ENCODE measurements at regions not wholly inside any gene's neighbourhood (a gene's known extent, or its start where the extent isn't known, plus 50 kb on each side); places are given as distances from the start of the nearest gene placed in this dataset.
"Not testable (repeated sequence)": the region's sequence is repeated elsewhere in the genome, so short reads cannot be mapped to it uniquely, and the experiment has no call there.

GRCh38 chr20:55153001-55153645 is 677.7 kb downstream of the DOK5 start:
- Histone ChIP-seq H3K27ac (ENCODE audit: low read depth, low read length) (no peak overlapping the region), H3K4me3 (ENCODE audit: low read depth, low read length) (no peak overlapping the region), H3K9me3 (ENCODE audit: control insufficient read depth, insufficient read depth, low read length) (no peaks in the 10 kb centered on the region), H3K36me3 (ENCODE audit: control insufficient read depth, insufficient read depth, low read length) (no peaks in the 10 kb centered on the region), H3K27me3 (ENCODE audit: control insufficient read depth, insufficient read depth, low read length) (no peaks in the 10 kb centered on the region), H3K4me1 (ENCODE audit: control insufficient read depth, insufficient read depth, low read length) (no peaks in the 10 kb centered on the region)
- no CpG with 5 or more reads among the region's 3 CpGs for WGBS (ENCODE audit: insufficient coverage)
- no peak for DNase-seq (ENCODE audit: low read depth in 4 of 6, low spot score in 6 of 6)

GRCh38 chr20:55151171-55151570 is 675.8 kb downstream of the DOK5 start:
- Histone ChIP-seq H3K36me3 (ENCODE audit: control insufficient read depth, insufficient read depth, low read length) (no peaks in the 10 kb centered on the region), H3K9me3 (ENCODE audit: control insufficient read depth, insufficient read depth, low read length) (no peaks in the 10 kb centered on the region), H3K27ac (ENCODE audit: low read depth, low read length) (no peak overlapping the region), H3K4me3 (ENCODE audit: low read depth, low read length) (no peak overlapping the region), H3K27me3 (ENCODE audit: control insufficient read depth, insufficient read depth, low read length) (no peaks in the 10 kb centered on the region), H3K4me1 (ENCODE audit: control insufficient read depth, insufficient read depth, low read length) (no peaks in the 10 kb centered on the region)
- WGBS (ENCODE audit: insufficient coverage): 0% methylated on average over 1 of the region's 4 CpGs
- DNase-seq (ENCODE audit: low read depth in 4 of 6, low spot score in 6 of 6): peak in 2 of 6 donors; percentile 54 to 64

GRCh38 chr20:55143601-55144000 is 668.2 kb downstream of the DOK5 start:
- DNase-seq (ENCODE audit: low read depth in 4 of 6, low spot score in 6 of 6): no peak
- Histone ChIP-seq H3K36me3 (ENCODE audit: control insufficient read depth, insufficient read depth, low read length) (no peaks in the 10 kb centered on the region), H3K27ac (ENCODE audit: low read depth, low read length) (no peak overlapping the region), H3K27me3 (ENCODE audit: control insufficient read depth, insufficient read depth, low read length) (no peaks in the 10 kb centered on the region), H3K9me3 (ENCODE audit: control insufficient read depth, insufficient read depth, low read length) (no peaks in the 10 kb centered on the region), H3K4me1 (ENCODE audit: control insufficient read depth, insufficient read depth, low read length) (no peaks in the 10 kb centered on the region), H3K4me3 (ENCODE audit: low read depth, low read length) (no peak overlapping the region)

- WGBS (ENCODE audit: insufficient coverage): 100% methylated on average over 1 of the region's 5 CpGs
- H3K4me3 ChIP-seq (ENCODE audit: low read depth, low read length): no peak overlapping the region
- H3K4me1 ChIP-seq (ENCODE audit: control insufficient read depth, insufficient read depth, low read length): no peaks in the 10 kb centered on the region
- H3K36me3 ChIP-seq (ENCODE audit: control insufficient read depth, insufficient read depth, low read length): no peaks in the 10 kb centered on the region
- no peak for DNase-seq (ENCODE audit: low read depth in 4 of 6, low spot score in 6 of 6)
- H3K9me3 ChIP-seq (ENCODE audit: control insufficient read depth, insufficient read depth, low read length): no peaks in the 10 kb centered on the region
- H3K27me3 ChIP-seq (ENCODE audit: control insufficient read depth, insufficient read depth, low read length): no peaks in the 10 kb centered on the region
- H3K27ac ChIP-seq (ENCODE audit: low read depth, low read length): no peak overlapping the region
These were observed 667.5 kb downstream of the DOK5 start for GRCh38 chr20:55142932-55143331.

- WGBS (ENCODE audit: insufficient coverage): 60% methylated on average over 1 of the region's 3 CpGs
- DNase-seq (ENCODE audit: low read depth in 4 of 6, low spot score in 6 of 6): peak in 2 of 6 donors; percentile 17 to 48
- H3K27ac ChIP-seq (ENCODE audit: low read depth, low read length): no peak overlapping the region
- no peaks in the 10 kb centered on the region for H3K27me3 ChIP-seq (ENCODE audit: control insufficient read depth, insufficient read depth, low read length)
- H3K4me3 ChIP-seq (ENCODE audit: low read depth, low read length): no peak overlapping the region
- H3K36me3 ChIP-seq (ENCODE audit: control insufficient read depth, insufficient read depth, low read length): no peaks in the 10 kb centered on the region
- H3K4me1 ChIP-seq (ENCODE audit: control insufficient read depth, insufficient read depth, low read length): no peaks in the 10 kb centered on the region
- H3K9me3 ChIP-seq (ENCODE audit: control insufficient read depth, insufficient read depth, low read length): no peaks in the 10 kb centered on the region
These were observed 665.2 kb downstream of the DOK5 start for GRCh38 chr20:55140631-55141030.

GRCh38 chr20:55139173-55139765 is 663.9 kb downstream of the DOK5 start:
- no peak overlapping the region for H3K4me3 ChIP-seq (ENCODE audit: low read depth, low read length)
- H3K36me3 ChIP-seq (ENCODE audit: control insufficient read depth, insufficient read depth, low read length): no peaks in the 10 kb centered on the region
- no peaks in the 10 kb centered on the region for H3K27me3 ChIP-seq (ENCODE audit: control insufficient read depth, insufficient read depth, low read length)
- no peak for DNase-seq (ENCODE audit: low read depth in 4 of 6, low spot score in 6 of 6)
- H3K4me1 ChIP-seq (ENCODE audit: control insufficient read depth, insufficient read depth, low read length): no peaks in the 10 kb centered on the region
- no peaks in the 10 kb centered on the region for H3K9me3 ChIP-seq (ENCODE audit: control insufficient read depth, insufficient read depth, low read length)
- WGBS (ENCODE audit: insufficient coverage): 86% methylated on average over 1 of the region's 4 CpGs
- no peak overlapping the region for H3K27ac ChIP-seq (ENCODE audit: low read depth, low read length)

GRCh38 chr20:55135923-55136322 is 660.5 kb downstream of the DOK5 start:
- 71% methylated on average over 2 of the region's 3 CpGs for WGBS (ENCODE audit: insufficient coverage)
- H3K36me3 ChIP-seq (ENCODE audit: control insufficient read depth, insufficient read depth, low read length): no peaks in the 10 kb centered on the region
- no peaks in the 10 kb centered on the region for H3K27me3 ChIP-seq (ENCODE audit: control insufficient read depth, insufficient read depth, low read length)
- H3K4me1 ChIP-seq (ENCODE audit: control insufficient read depth, insufficient read depth, low read length): no peaks in the 10 kb centered on the region
- no peak overlapping the region for H3K27ac ChIP-seq (ENCODE audit: low read depth, low read length)
- no peaks in the 10 kb centered on the region for H3K9me3 ChIP-seq (ENCODE audit: control insufficient read depth, insufficient read depth, low read length)
- peak in 1 of 6 donors; percentile 57 for DNase-seq (ENCODE audit: low read depth in 4 of 6, low spot score in 6 of 6)
- H3K4me3 ChIP-seq (ENCODE audit: low read depth, low read length): no peak overlapping the region

GRCh38 chr20:55132523-55132922 is 657.1 kb downstream of the DOK5 start:
- no peak overlapping the region for H3K4me3 ChIP-seq (ENCODE audit: low read depth, low read length)
- H3K27me3 ChIP-seq (ENCODE audit: control insufficient read depth, insufficient read depth, low read length): no peaks in the 10 kb centered on the region
- DNase-seq (ENCODE audit: low read depth in 4 of 6, low spot score in 6 of 6): no peak
- H3K27ac ChIP-seq (ENCODE audit: low read depth, low read length): no peak overlapping the region
- WGBS (ENCODE audit: insufficient coverage): 96% methylated on average over 4 of the region's 7 CpGs
- no peaks in the 10 kb centered on the region for H3K4me1 ChIP-seq (ENCODE audit: control insufficient read depth, insufficient read depth, low read length)
- no peaks in the 10 kb centered on the region for H3K36me3 ChIP-seq (ENCODE audit: control insufficient read depth, insufficient read depth, low read length)
- no peaks in the 10 kb centered on the region for H3K9me3 ChIP-seq (ENCODE audit: control insufficient read depth, insufficient read depth, low read length)

GRCh38 chr20:55117577-55117976 is 642.2 kb downstream of the DOK5 start:
- H3K36me3 ChIP-seq (ENCODE audit: control insufficient read depth, insufficient read depth, low read length); H3K4me1 ChIP-seq (ENCODE audit: control insufficient read depth, insufficient read depth, low read length); DNase-seq (ENCODE audit: low read depth in 4 of 6, low spot score in 6 of 6); H3K4me3 ChIP-seq (ENCODE audit: low read depth, low read length); H3K27me3 ChIP-seq (ENCODE audit: control insufficient read depth, insufficient read depth, low read length); H3K27ac ChIP-seq (ENCODE audit: low read depth, low read length); H3K9me3 ChIP-seq (ENCODE audit: control insufficient read depth, insufficient read depth, low read length): not testable (repeated sequence)
- 91% methylated on average over 3 of the region's 4 CpGs for WGBS (ENCODE audit: insufficient coverage)

GRCh38 chr20:55116598-55116997 is 641.2 kb downstream of the DOK5 start:
- no peaks in the 10 kb centered on the region for H3K4me1 ChIP-seq (ENCODE audit: control insufficient read depth, insufficient read depth, low read length)
- WGBS (ENCODE audit: insufficient coverage): no CpG with 5 or more reads among the region's 4 CpGs

More at GRCh38 chr20:55116598-55116997, 641.2 kb downstream of the DOK5 start:
- H3K27me3 ChIP-seq (ENCODE audit: control insufficient read depth, insufficient read depth, low read length): no peaks in the 10 kb centered on the region
- DNase-seq (ENCODE audit: low read depth in 4 of 6, low spot score in 6 of 6): no peak
- no peak overlapping the region for H3K4me3 ChIP-seq (ENCODE audit: low read depth, low read length)
- H3K9me3 ChIP-seq (ENCODE audit: control insufficient read depth, insufficient read depth, low read length): no peaks in the 10 kb centered on the region
- no peaks in the 10 kb centered on the region for H3K36me3 ChIP-seq (ENCODE audit: control insufficient read depth, insufficient read depth, low read length)
- H3K27ac ChIP-seq (ENCODE audit: low read depth, low read length): no peak overlapping the region

All from spinal cord (tissue), 9 donors.